ENCODE measurements at regions not wholly inside any gene's neighbourhood (a gene's known extent, or its start where the extent isn't known, plus 50 kb on each side); places are given as distances from the start of the nearest gene placed in this dataset.

DNA sequence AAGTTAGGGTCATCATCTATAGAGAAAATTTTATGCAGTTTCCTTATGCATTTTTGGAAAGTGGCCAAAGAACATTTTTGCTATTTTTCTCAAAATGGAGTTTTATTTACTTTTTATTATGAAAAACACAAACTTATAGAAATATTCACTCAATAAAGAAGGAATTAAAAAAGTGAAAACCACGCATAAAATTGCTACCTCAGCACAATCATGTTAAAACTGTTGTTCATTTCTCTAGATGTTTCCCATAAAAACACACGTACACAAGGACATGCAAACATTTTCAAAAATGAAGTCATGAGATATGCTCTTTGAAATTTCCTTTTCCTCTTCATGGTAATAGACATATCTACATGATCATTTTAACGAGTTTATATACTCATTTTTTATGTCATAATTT is 536.8 kb upstream of the MAGEB18 start:
- TF ChIP-seq, protein P1, sequence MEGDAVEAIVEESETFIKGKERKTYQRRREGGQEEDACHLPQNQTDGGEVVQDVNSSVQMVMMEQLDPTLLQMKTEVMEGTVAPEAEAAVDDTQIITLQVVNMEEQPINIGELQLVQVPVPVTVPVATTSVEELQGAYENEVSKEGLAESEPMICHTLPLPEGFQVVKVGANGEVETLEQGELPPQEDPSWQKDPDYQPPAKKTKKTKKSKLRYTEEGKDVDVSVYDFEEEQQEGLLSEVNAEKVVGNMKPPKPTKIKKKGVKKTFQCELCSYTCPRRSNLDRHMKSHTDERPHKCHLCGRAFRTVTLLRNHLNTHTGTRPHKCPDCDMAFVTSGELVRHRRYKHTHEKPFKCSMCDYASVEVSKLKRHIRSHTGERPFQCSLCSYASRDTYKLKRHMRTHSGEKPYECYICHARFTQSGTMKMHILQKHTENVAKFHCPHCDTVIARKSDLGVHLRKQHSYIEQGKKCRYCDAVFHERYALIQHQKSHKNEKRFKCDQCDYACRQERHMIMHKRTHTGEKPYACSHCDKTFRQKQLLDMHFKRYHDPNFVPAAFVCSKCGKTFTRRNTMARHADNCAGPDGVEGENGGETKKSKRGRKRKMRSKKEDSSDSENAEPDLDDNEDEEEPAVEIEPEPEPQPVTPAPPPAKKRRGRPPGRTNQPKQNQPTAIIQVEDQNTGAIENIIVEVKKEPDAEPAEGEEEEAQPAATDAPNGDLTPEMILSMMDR (IDR thresholded peaks at IDR 0.05; ENCODE audit: borderline replicate concordance, insufficient read depth, low read depth, low read length): no peak
- H3K4me3 ChIP-seq (ENCODE audit: low read depth, low read length): no peak overlapping the region

DNA sequence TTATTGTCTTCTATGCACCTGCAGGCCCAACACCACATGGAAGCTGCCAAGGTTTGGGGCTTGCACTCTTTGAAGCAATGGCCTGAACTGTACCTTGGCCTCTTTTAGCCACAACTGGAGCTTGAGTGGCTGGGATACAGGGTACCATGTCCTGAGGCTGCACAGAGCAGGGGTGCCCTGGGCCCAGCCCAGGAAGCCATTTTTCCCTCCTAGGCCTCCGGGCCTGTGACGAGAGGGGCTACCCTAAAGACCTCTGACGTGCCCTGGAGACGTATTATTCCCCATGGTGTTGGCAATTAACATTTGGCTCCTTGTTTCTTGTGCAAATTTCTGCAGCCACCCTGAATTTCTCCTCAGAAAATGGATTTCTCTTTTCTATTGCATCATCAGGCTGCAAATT is 519.9 kb upstream of the MAGEB18 start:
- TF ChIP-seq, protein P1 (IDR thresholded peaks at IDR 0.05; ENCODE audit: borderline replicate concordance, insufficient read depth, low read depth, low read length): no peak
- H3K4me3 ChIP-seq (ENCODE audit: low read depth, low read length): no peak overlapping the region

DNA sequence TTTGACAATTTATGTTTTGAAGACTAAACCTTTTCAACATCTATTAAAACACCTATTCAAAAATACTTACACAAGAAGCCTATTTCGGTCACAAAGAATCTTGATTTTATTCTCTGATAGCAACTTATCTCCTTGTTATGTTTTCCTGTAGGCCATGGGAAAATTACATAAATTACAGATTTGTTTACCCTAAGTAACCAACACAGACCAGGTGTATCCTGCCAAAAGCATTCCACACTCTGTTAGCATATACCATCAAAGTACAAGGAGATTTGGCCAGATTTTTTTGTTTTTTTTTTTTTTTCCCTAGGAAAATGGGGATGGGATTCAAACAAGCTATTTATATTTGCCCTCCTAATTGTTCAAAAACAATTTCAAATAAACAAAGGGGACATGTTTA is 497.9 kb upstream of the MAGEB18 start:
- TF ChIP-seq, protein P1 (IDR thresholded peaks at IDR 0.05; ENCODE audit: borderline replicate concordance, insufficient read depth, low read depth, low read length): no peak
- H3K4me3 ChIP-seq (ENCODE audit: low read depth, low read length): no peak overlapping the region

DNA sequence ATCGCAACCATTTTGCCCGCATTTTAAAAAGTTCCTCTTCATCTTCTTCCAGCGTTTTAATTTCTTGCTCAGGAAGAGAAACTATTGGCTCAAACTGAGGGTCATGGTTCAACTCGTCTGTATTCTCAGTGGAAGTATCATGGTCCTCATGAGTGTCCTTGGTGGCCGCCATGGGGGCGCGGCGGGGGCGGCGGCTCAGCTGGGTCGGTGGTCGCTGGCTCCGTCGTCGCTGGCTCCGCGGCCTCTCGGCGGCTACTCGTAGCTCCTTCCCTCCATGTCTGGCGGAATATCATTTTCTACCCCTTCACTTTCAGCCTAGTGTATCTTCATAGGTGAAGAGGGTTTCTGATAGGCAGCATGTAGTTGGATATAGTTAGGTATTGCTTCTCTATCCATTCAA is 492.0 kb upstream of the MAGEB18 start:
- TF ChIP-seq, protein P1 (IDR thresholded peaks at IDR 0.05; ENCODE audit: borderline replicate concordance, insufficient read depth, low read depth, low read length): no peak
- H3K4me3 ChIP-seq (ENCODE audit: low read depth, low read length): no peak overlapping the region

DNA sequence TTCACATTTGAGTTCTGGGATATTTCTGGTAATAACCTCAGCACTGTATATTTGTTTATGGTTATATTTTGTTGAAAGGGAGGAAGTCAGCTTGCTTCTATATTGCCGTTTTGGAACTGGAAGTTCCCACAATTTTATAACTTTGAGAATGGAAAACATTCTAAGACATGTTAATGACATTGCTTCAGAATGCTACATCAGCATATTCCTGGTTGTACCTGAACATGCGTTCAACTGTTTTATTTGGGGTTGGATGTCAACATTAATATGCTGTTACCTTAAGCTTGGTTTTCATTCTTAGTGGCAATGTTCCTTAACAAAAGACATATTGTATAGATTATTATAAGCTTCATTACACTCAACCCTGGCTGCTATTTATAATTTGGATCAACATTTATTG is 489.4 kb upstream of the MAGEB18 start:
- TF ChIP-seq, protein P1 (IDR thresholded peaks at IDR 0.05; ENCODE audit: borderline replicate concordance, insufficient read depth, low read depth, low read length): no peak
- no peak overlapping the region for H3K4me3 ChIP-seq (ENCODE audit: low read depth, low read length)

DNA sequence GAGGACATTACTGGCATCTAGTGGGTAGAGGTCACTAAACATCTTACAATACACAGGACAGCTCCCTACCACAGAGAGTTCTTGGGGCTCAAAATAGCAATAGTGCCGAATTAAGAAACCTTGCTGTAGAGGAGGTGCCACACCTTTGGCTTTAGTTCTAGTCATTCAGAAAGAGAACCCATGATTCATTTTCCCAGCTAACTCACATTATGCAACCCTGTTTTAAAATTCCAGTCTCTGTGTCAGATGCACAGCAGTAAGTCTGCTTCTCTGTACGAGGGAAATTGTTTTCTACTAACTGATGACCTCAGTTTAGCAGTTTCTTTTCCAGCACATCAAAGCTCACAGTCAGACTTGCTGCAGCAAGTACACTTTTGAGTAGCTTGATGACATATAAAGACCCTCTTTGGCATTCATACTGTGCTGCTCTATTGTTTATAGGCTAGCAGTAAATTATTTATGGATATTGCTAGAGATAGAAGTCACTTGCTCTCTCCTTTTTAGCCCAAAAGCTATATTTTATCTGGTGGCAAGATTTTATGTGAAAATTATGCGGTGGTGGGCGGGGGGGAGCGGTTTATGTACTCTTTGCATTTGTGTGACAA is 487.8 kb upstream of the MAGEB18 start:
- TF ChIP-seq, protein P1 (IDR thresholded peaks at IDR 0.05; ENCODE audit: borderline replicate concordance, insufficient read depth, low read depth, low read length): no peak
- H3K4me3 ChIP-seq (ENCODE audit: low read depth, low read length): no peak overlapping the region

DNA sequence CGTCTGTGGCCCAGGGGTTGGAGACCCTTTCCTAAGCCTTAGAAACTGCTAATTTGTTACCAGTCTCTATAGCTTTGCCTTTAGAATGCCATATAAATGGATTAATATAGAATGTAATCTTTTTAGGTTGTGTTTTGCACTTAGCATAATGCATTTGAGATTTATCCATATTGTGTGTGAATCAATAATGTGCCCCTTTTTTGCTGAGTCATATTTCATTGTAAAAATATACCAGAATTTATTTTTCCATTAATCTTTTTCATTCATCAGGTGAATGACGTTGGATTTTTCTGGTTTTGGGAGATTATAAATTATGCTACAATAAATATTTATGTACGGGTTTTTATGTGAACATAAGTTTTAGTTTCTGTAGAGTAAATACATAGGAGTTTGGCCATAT is 478.8 kb upstream of the MAGEB18 start:
- H3K4me3 ChIP-seq (ENCODE audit: low read depth, low read length): no peak overlapping the region
- TF ChIP-seq, protein P1 (IDR thresholded peaks at IDR 0.05; ENCODE audit: borderline replicate concordance, insufficient read depth, low read depth, low read length): no peak
